IPS DF 6.9 (cell line): ENCODE measurements at regions not wholly inside any gene's neighbourhood (a gene's known extent, or its start where the extent isn't known, plus 50 kb on each side); places are given as distances from the start of the nearest gene placed in this dataset.

Experiments used
- DNase-seq: peaks from one replicate; pipeline ENCODE4 v3.0.0-alpha.2; 2013; ENCODE audit warnings: low read depth, low spot score
- H3K27ac ChIP-seq: one replicate; pipeline ENCODE4 v1.5.1; 2013; ENCODE audit warnings: low read length, control low read depth
- H3K27me3 ChIP-seq: 2 replicates; pipeline ENCODE4 v1.6.1; 2013; ENCODE audit warnings: mild to moderate bottlenecking, low read length; ENCODE audit not compliant: control insufficient read depth, insufficient read depth
- H3K36me3 ChIP-seq: 2 replicates; pipeline ENCODE4 v1.6.1; 2013; ENCODE audit warnings: low read length; ENCODE audit not compliant: control insufficient read depth, insufficient read depth
- H3K4me1 ChIP-seq: 2 replicates; pipeline ENCODE4 v1.6.1; 2013; ENCODE audit warnings: low read length; ENCODE audit not compliant: control insufficient read depth, insufficient read depth
- H3K4me3 ChIP-seq: 2 replicates; pipeline ENCODE4 v1.5.1; 2013; ENCODE audit warnings: mild to moderate bottlenecking, low read length
- H3K9me3 ChIP-seq: 2 replicates; pipeline ENCODE4 v1.6.1; 2013; ENCODE audit warnings: low read length, inconsistent platforms; ENCODE audit not compliant: control insufficient read depth, insufficient read depth
- WGBS: extraction: QIAGEN DNeasy Blood & Tissue Kit; methylation state at CpG from one replicate; pipeline ENCODE4 v1.1.7; 2013; ENCODE audit warnings: mixed read lengths, missing lambda C conversion rate; ENCODE audit not compliant: insufficient read length, insufficient coverage; 5-methylcytosine and 5-hydroxymethylcytosine counted together

DNA sequence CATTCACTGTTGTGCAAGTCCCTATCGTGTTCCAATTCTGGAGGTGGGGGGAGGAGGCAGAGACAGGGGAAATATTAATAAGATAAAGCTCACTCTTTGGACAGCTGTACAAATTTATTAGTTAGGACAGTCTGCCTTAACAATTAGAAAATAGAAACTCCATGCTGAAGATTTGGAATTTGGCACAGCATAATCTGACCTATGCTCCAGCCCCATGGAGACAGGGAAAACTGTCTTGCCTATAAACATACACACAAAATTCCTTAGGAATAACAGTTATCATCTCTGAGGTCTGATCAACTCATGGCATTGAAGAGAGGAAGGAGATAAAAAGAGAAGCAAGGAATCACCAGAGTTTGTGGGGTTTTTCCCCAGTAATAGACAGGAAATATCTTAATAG lies 335.4 kb upstream of the MEOX2 start:
- DNase-seq, result no peak
- H3K4me3 ChIP-seq, result no peak overlapping the region
- no peaks in the 10 kb centered on the region for H3K36me3 ChIP-seq
- no peaks in the 10 kb centered on the region for H3K4me1 ChIP-seq
- H3K27ac ChIP-seq, result no peak overlapping the region
- no peaks in the 10 kb centered on the region for H3K9me3 ChIP-seq
- WGBS, result no CpG with 5 or more reads among the region's 1 CpG
- no peaks in the 10 kb centered on the region for H3K27me3 ChIP-seq

DNA sequence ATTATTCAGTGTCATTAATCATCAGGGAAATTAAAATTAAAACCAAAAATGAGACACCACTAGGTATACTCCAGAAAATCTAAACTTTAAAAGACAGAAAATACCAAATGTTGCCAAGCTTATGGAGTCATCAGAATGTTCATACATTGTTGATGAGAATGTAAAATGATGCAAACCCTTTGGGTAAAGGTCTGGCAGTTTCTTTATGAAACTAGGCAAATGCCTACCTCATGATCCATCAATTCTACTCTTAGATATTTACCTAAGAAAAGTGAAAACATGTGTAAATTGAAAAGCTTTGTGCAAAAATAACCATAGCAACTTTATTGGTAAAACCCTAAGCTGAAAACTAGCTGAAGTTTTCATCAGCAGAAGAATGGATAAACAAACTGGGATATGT lies 329.5 kb upstream of the MEOX2 start:
- Histone ChIP-seq H3K27me3 (no peaks in the 10 kb centered on the region), H3K4me3 (no peak overlapping the region), H3K27ac (no peak overlapping the region), H3K9me3 (no peaks in the 10 kb centered on the region), H3K4me1 (no peaks in the 10 kb centered on the region), H3K36me3 (no peaks in the 10 kb centered on the region)
- DNase-seq, result no peak

- no peak overlapping the region for H3K4me3 ChIP-seq
- WGBS, result no CpG with 5 or more reads among the region's 2 CpGs
- no peak overlapping the region for H3K27ac ChIP-seq
- H3K27me3 ChIP-seq, result no peaks in the 10 kb centered on the region
- DNase-seq, result no peak
- H3K36me3 ChIP-seq, result no peaks in the 10 kb centered on the region
- H3K4me1 ChIP-seq, result no peaks in the 10 kb centered on the region
- H3K9me3 ChIP-seq, result no peaks in the 10 kb centered on the region
Measured at GRCh38 chr7:16014031-16014430, 327.5 kb upstream of the MEOX2 start.

DNA sequence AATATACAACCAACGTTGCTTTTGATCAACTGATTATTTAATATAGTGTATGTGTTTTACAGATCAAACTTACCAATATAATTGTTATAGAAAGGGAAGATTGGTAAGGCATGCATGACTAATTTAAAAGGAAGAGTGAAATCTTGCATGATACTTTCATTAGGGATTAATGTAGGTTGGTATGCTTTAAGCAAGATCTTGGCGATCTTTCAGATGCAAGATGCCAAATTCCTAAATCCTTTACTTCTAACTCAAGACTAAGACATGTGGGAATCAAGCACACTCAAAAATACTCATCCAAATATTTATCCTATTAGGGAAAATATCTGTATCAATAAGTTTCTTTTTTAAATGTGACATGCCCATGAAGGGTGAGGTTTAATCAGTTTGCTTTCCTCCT lies 321.4 kb upstream of the MEOX2 start:
- no peaks in the 10 kb centered on the region for H3K4me1 ChIP-seq
- H3K4me3 ChIP-seq, result no peak overlapping the region
- H3K36me3 ChIP-seq, result no peaks in the 10 kb centered on the region
- no peaks in the 10 kb centered on the region for H3K9me3 ChIP-seq
- no peak for DNase-seq
- H3K27ac ChIP-seq, result no peak overlapping the region
- no CpG with 5 or more reads among the region's 2 CpGs for WGBS
- H3K27me3 ChIP-seq, result no peaks in the 10 kb centered on the region

GRCh38 chr7:16004702-16005101 lies 318.2 kb upstream of the MEOX2 start:
- no peaks in the 10 kb centered on the region for H3K4me1 ChIP-seq
- H3K4me3 ChIP-seq, result no peak overlapping the region
- H3K27ac ChIP-seq, result no peak overlapping the region
- H3K9me3 ChIP-seq, result no peaks in the 10 kb centered on the region
- no peaks in the 10 kb centered on the region for H3K27me3 ChIP-seq
- no CpG with 5 or more reads among the region's 1 CpG for WGBS
- DNase-seq, result no peak
- no peaks in the 10 kb centered on the region for H3K36me3 ChIP-seq

DNA sequence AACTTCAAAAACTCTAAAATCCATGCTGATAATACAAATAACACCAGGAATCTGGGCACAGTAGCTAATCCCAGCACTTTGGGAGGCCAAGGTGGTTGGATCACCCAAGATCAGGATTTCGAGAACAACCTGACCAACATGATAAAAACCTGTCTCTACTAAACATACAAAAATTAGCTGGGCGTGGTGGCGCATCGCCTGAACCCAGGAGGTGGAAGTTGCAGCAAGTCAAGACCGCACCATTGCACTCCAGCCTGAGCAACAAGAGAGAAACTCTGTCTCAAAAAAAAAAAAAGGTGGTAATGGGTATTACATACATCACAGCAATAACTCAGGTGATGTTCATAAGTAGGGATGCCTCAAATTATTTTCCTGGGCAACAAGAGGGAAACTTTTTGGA lies 315.0 kb upstream of the MEOX2 start:
- H3K27ac ChIP-seq, result no peak overlapping the region
- H3K4me1 ChIP-seq, result no peaks in the 10 kb centered on the region
- no peak overlapping the region for H3K4me3 ChIP-seq
- H3K27me3 ChIP-seq, result no peaks in the 10 kb centered on the region
- H3K36me3 ChIP-seq, result no peaks in the 10 kb centered on the region
- no peak for DNase-seq
- WGBS, result no CpG with 5 or more reads among the region's 5 CpGs
- H3K9me3 ChIP-seq, result no peaks in the 10 kb centered on the region

DNA sequence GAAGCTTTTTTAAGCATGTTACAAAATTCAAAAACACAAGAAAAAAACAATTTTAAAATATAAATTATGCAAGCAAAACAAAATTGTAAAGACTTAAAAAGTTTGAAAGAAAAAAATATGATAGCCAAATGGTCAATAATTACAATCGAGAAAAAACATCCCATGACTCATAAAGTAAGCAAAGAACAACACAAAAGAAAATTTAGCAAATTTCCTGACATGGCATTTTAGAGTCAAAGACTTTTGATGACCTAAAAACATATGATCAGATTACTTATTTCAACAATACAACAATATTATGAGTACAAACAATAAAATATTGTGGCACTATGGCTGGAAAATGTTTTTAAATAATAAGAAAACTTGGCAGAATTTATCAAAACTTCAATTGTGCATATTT lies 312.1 kb upstream of the MEOX2 start:
- H3K27me3 ChIP-seq, result no peaks in the 10 kb centered on the region
- H3K4me1 ChIP-seq, result no peaks in the 10 kb centered on the region
- DNase-seq, result no peak
- no peaks in the 10 kb centered on the region for H3K36me3 ChIP-seq
- no peaks in the 10 kb centered on the region for H3K9me3 ChIP-seq
- H3K27ac ChIP-seq, result no peak overlapping the region
- no peak overlapping the region for H3K4me3 ChIP-seq
- WGBS, result no CpG with 5 or more reads among the region's 1 CpG

DNA sequence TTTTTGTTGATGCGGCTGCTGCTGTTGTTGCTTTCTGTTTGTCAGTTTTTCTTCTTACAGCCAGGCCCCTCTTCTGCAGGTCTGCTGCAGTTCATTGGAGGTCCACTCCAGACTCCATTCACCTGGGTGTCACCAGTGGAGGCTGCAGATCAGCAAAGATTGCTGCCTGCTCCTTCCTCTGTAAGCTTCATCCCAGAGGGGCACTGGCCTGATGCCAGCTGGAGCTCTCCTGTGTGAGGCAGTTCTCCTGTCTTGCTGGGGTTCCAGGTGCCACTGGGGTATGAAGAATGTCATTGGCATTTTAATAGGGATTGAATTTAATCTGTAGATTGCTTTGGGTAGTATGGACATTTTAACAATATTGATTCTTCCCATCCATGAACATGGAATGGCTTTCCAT lies 308.5 kb upstream of the MEOX2 start:
- H3K27ac ChIP-seq, result no peak overlapping the region
- H3K4me1 ChIP-seq, result no peaks in the 10 kb centered on the region

GRCh38 chr7:15989194-15989593 lies 302.7 kb upstream of the MEOX2 start:
- H3K27ac ChIP-seq, result no peak overlapping the region
- 100% methylated on average over 2 of the region's 5 CpGs for WGBS
- H3K4me3 ChIP-seq, result no peak overlapping the region
- H3K27me3 ChIP-seq, result no peaks in the 10 kb centered on the region
- no peaks in the 10 kb centered on the region for H3K36me3 ChIP-seq
- no peak for DNase-seq
- no peaks in the 10 kb centered on the region; the same call in 1 of the 2 replicates for H3K4me1 ChIP-seq
- H3K9me3 ChIP-seq, result no peaks in the 10 kb centered on the region

More for the DNA sequence above, 308.5 kb upstream of the MEOX2 start:
- Histone ChIP-seq H3K36me3 (no peaks in the 10 kb centered on the region), H3K4me3 (no peak overlapping the region), H3K27me3 (no peaks in the 10 kb centered on the region), H3K9me3 (no peaks in the 10 kb centered on the region)
- no CpG with 5 or more reads among the region's 1 CpG for WGBS
- DNase-seq, result no peak

DNA sequence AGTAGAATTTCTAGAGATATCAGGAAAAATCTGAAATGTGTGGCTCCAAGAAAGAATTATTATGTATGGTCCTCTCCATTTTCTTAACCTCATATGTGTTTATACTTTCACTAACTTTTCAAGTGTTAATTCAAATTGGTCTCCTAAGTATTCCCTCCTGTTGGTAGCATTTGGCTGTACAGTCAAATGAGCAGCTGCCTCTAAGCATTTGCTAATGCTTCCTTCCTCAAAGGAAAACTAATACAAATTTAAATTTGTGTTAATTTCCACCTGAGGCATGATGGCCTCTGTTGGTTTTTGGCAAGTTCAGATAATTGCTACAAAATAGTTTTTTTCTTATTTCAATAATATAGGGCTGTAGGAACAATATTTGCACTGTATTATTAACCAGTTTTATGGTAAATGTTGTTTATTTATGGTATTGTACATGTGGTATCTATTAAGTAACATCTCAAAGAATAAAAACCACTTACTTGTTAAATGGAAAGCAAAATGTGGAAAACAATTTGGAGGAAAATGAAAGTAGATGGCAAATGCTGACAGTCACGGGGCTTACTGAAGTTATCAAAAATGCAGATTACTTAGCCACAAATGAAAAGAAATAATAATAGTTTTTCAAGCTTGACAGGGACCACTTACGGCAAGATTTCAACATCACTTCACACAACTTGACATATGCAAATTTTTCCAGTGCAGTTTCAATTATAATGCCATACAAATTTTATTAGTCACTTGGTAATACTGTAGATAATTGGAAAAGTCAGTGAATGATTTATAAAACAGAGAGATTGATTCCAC lies 299.3 kb upstream of the MEOX2 start:
- Histone ChIP-seq H3K4me1 (no peaks in the 10 kb centered on the region; the same call in 1 of the 2 replicates), H3K36me3 (no peaks in the 10 kb centered on the region), H3K9me3 (no peaks in the 10 kb centered on the region), H3K27ac (no peak overlapping the region), H3K4me3 (no peak overlapping the region), H3K27me3 (no peaks in the 10 kb centered on the region)
- WGBS, result no CpG with 5 or more reads among the region's 2 CpGs
- no peak for DNase-seq

GRCh38 chr7:15977663-15978062 lies 291.2 kb upstream of the MEOX2 start:
- WGBS, result no CpG with 5 or more reads among the region's 3 CpGs
- no peak overlapping the region for H3K4me3 ChIP-seq
- no peak overlapping the region for H3K27ac ChIP-seq
- no peaks in the 10 kb centered on the region for H3K9me3 ChIP-seq
- no peaks in the 10 kb centered on the region for H3K36me3 ChIP-seq
- H3K4me1 ChIP-seq, result no peaks in the 10 kb centered on the region
- DNase-seq, result no peak
- H3K27me3 ChIP-seq, result no peaks in the 10 kb centered on the region
